ENCODE measurements at regions not wholly inside any gene's neighbourhood (a gene's known extent, or its start where the extent isn't known, plus 50 kb on each side); places are given as distances from the start of the nearest gene placed in this dataset.

DNA sequence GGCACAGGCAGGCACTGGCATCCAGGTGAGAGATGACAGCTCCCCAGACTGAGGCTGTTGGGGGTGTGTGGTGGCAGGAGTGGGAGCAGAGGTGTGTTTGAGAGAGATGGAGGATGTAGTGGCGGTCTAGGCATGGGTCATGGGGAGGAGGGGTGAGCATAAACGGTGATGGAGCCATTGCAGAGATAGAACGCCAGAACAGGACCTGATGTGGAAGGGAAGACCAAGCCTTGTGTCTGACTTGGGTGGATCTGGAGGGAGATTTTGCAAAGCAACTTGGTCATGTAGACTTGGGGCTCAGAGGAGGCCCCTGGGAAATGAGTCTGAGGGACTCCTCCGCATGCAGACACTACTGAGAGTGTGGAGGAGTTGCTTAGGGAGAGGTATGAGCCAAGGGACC, 50.0 kb upstream of the CLDN5 start:
- no peak for DNase-seq

GRCh38 chr22:19576460-19577421, 52.5 kb upstream of the CLDN5 start:
- no peak for DNase-seq

- no peak for DNase-seq
Observed at GRCh38 chr22:19577422-19577966, 53.3 kb upstream of the CLDN5 start.

- DNase-seq: no peak
Observed at GRCh38 chr22:19578180-19579004, 54.2 kb upstream of the CLDN5 start.

- no peak for DNase-seq
Observed at GRCh38 chr22:19579115-19579811, 55.1 kb upstream of the CLDN5 start.

DNA sequence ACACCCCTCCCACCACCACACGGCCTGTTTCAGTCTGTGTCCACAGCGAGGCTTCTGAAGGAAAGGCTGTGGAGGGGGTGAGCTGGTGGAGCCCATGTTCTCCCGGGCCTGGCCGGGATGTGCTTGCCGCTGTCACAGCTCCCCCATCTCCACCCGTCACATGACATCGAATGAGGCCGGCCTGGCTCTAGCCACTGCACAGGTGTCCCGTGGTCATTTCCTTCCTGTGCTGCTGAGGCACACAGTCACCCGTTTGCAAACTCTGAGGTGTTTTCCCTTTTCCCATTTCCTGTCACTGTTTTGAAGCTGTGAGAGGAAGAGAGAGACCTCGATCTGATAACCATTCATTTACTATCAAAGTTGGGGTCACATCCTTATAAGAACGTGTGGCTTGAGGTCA, 55.7 kb upstream of the CLDN5 start:
- peak; percentile 41 for DNase-seq

GRCh38 chr22:19580291-19580890, 56.2 kb upstream of the CLDN5 start:
- no peak for DNase-seq

DNA sequence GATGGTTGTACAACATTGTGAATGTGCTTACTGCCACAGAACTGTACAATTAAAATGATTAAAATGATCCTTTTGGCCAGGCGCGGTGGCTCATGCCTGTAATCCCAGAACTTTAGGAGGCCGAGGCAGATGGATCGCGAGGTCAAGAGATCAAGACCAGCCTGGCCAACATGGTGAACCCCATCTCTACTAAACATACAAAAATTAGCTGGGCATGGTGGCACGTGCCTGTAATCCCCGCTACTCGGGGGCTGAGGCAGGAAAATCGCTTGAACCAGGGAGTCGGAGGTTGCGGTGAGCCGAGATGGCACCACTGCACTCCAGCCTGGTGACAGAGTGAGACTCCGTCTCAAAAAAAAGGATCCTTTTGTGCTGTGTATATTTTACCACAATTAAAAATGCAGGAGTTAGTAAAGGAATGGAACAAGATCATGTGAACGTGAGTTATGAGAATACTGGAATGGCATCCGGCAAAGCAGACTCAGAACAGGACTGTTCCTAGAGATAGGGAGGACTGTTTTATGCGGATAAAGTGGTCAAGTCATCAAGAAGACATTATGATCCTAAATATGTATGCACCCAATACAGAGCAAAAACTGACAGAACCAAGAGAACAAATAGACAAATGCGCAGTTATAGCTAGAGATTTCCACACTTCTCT, 58.0 kb upstream of the CLDN5 start:
- DNase-seq: no peak

DNA sequence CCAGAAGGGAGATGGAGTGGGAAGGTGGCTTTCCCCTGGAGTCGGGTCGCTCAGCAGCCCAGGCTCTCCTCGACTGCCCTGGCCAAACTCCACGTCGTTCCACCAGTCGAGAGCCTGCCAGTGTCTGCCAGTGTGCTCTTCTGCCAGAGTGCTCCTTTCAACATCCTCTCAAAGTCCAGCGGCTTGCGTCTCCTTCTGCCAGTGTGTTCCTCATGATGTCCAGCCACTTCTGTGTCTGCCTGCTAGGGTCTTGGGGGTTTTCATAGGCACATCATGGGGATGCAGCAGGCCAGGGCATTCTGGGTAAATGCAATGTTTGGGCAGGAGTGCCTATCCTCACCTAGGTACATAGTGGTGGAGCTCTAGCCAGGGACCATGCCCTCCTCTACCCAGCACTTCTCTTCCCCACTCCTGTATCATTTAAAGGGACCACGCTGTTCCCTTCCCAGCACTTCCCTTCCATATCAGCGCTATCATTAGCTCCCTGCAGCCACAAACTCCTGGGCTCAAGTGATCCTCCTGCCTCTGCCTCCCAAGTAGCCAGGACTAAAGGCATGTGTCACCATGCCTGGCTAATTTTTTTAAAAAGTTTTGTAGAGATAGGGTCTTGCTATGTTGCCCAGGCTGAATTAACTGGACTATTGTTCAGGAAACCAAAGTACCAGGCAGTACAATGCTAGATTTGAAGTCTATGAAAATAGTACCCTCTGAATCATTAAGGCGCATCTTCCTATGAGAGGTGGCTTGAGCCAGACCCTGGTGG, 62.9 kb upstream of the CLDN5 start:
- DNase-seq: no peak

DNA sequence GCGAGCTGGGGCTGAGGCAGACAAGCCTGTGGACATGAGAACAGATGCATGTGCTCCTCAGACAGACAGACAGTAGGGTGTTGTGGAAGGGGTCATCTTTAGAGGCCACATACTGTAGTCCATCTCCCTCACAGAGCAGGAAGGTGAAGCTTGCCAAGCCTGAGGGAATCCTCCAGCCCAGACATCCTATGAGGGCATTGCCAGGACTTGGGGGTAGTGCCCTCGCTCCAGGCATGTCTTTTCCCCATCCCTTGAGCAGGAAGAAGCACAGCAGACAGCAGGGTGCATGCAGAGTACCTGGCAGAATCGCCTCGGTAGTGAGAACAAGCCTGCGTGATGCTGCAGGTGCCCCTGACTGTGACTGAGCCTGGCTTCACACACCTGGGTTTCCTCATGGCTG, 66.5 kb upstream of the CLDN5 start:
- no peak for DNase-seq

- no peak for DNase-seq
Observed at GRCh38 chr22:19591568-19591967, 67.4 kb upstream of the CLDN5 start.

GRCh38 chr22:19592464-19592863, 68.3 kb upstream of the CLDN5 start:
- DNase-seq: no peak

GRCh38 chr22:19593991-19594569, 69.9 kb upstream of the CLDN5 start:
- no peak for DNase-seq

DNA sequence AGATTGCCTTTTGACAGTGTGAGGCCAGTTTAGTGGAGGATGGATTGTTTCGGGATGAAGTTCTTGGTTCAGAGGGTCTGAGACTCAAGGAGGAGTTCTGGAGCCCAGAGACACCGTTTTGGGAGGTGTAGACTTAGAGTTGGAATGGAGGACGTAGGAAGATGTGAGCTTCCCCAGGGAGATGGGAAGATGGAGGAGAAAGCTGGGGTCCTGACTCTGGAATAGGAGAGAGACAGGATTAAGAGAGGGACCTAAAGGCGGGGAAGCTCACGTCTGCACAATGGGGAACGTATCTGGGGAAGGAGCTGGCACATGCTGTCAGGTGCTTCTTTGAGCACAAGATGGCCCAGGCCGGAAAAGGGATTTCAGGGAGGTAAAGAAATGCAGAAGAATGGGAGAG, 71.3 kb upstream of the CLDN5 start:
- DNase-seq: no peak

DNA sequence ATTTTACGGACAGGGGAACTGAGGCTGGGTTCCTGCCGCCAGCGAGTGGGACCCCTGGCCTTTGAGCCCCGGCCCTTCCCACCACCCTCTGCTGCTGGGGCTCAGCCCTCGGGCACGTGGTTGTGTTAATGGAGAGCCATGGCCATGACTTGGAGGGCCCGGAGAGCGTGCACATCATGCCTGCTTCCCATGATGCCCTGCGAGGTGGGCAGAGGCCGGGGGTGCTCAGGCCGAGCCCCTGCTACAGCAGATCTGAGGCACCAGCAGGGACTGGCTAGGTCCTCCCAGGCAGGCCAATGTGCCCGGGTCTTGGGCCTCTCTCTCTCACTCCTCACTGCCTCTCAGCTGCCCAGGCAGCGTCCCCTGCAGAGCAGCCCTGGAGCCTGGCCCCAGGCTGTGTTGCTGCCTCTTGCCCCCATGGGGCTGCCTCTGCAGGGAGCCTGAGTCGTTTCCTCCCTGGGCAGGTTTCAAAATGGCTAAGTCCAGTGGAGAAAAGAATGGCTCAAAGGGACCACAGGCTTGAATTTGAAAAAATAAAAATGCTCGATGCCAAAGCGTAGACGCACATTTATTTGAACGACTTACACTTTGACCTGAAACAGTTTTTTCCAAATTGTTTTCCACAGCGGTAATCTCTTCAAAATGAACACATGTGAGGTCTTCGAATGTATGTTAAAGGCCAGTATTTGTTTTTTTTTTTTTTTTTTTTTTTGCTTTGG, 72.6 kb upstream of the CLDN5 start:
- DNase-seq: no peak

DNA sequence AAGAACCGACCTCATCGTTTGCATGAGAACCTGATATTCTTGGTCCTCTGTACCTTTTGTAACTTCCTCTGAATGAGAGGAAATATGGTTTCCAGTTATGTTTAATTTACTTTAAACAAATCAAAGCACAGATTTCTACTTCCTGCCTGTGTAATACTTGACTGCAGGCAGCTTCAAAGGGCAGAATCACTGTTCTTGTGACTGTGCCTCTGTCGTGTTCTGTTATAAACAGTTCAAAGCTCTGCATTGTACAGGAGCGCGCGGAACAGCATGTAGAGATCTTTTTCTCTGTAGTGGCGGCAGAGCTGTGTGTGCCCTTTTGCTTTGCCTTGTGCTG, 73.2 kb upstream of the CLDN5 start:
- DNase-seq: no peak

- no peak for DNase-seq
Observed at GRCh38 chr22:19598054-19598855, 74.0 kb upstream of the CLDN5 start.

DNA sequence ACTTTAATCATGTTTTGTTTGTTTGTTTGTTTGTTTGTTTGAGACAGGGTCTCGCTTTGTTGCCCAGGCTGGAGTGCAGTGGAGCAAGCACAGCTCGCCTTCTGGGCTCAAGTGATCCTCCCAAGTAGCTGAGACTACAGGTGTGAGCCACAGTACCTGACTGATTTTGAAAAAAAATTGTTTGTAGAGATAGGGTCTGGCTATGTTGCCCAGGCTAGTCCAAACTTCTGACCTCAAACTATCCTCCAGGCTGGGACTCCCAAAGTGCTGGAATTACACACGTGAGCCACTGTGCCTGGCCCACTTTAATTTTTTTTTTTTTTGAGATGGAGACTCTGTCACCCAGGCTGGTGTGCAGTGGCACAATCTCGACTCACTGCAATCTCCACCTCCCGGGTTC, 74.8 kb upstream of the CLDN5 start:
- no peak for DNase-seq

- DNase-seq: peak; percentile 32
Observed at GRCh38 chr22:19599626-19600243, 75.5 kb upstream of the CLDN5 start.
